ENCODE measurements at regions not wholly inside any gene's neighbourhood (a gene's known extent, or its start where the extent isn't known, plus 50 kb on each side); places are given as distances from the start of the nearest gene placed in this dataset.

- TF ChIP-seq CTCF (IDR thresholded peaks at IDR 0.05) = no peak
- no peak for TF ChIP-seq POLR2A (IDR thresholded peaks at IDR 0.05)
Measured at GRCh38 chr16:79400462-79401149, 199.9 kb downstream of the MAF start.

Measured in esophagus squamous epithelium (tissue), 4 donors.